ENCODE measurements at regions not wholly inside any gene's neighbourhood (a gene's known extent, or its start where the extent isn't known, plus 50 kb on each side); places are given as distances from the start of the nearest gene placed in this dataset.

DNA sequence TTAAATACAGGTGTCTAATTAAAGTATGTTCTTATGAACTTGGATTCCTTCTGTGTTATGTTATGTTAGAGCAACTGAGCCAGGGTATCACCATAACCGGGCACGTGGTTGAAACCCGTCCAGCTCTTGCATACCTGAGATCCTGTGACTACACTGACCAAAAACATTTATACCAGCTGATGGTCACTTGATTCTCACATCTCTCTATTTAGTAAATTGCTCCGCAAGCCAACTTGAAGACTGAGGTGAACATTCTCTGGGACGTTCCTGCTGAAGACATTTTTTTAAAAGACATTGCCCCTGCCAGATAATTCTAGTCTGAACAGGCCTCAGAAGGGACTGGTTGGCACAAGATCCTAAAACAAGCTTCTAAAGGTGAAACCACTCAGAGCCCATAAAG lies 550.0 kb upstream of the DIPK2B start:
- intact Hi-C loops (cut with micrococcal nuclease) = no loop called here
- peaks cover 25% of the 10 kb centered on the region for H3K36me3 Mint-ChIP-seq (ENCODE audit: low read depth)
- no peak for DNase-seq
- H3K27me3 Mint-ChIP-seq (ENCODE audit: low read depth) = no peaks in the 10 kb centered on the region
- no peak overlapping the region for H3K4me3 Mint-ChIP-seq
- CTCF ChIA-PET = no interaction called here
- no peaks in the 10 kb centered on the region for H3K9me3 Mint-ChIP-seq
- H3K4me1 Mint-ChIP-seq (ENCODE audit: low read depth) = peaks cover 14% of the 10 kb centered on the region
- no peak overlapping the region for H3K27ac Mint-ChIP-seq

DNA sequence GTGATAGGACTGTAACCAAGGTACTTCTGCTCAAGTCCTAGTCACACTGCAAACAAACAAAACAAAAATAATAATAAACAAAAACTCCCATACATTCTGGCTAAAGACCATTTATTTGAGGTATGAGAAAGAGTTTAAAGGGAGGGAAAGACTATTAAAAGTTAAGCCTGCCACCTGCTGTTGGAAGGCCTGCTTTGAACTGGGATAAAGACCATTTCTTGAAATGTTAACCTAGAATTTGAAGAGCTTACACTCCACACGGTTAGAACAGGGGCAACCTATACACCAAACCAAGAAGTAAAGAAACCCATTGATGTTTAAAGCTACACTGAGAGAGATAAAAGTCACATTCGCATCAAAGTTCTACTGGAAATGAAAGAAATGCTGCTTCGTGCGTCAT lies 548.7 kb upstream of the DIPK2B start:
- Mint-ChIP-seq H3K27ac (peak overlapping the region; percentile 72), H3K4me1 (ENCODE audit: low read depth) (peaks cover 10% of the 10 kb centered on the region), H3K4me3 (no peak overlapping the region), H3K27me3 (ENCODE audit: low read depth) (no peaks in the 10 kb centered on the region), H3K9me3 (no peaks in the 10 kb centered on the region), H3K36me3 (ENCODE audit: low read depth) (peaks cover 31% of the 10 kb centered on the region)
- peak; percentile 17 for DNase-seq
- CTCF ChIA-PET = no interaction called here
- intact Hi-C loops (cut with micrococcal nuclease) = loop anchor here (2.0 kb wide), 2 partner anchors 235 to 427 kb away; no protein-coding TSS in a partner anchor

DNA sequence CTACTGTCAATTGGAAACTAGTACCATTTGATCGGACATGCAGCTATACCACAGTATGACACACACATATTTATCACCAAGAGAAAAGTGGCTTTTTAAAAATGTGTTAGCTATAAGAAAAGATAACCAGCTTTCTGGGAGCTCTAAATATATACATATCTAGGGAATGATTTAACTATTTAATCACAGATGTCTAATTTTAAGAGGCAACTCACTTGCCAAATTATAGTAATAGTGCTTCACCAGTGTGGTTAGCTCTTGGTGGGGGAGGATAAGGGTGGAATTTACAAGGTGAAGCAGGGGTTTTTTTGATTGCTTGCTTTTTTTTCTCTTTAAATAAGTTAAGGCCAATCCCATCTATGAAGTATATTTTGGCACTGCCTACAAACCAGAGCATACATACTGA lies 547.7 kb upstream of the DIPK2B start:
- no peaks in the 10 kb centered on the region for H3K27me3 Mint-ChIP-seq (ENCODE audit: low read depth)
- peaks cover 31% of the 10 kb centered on the region for H3K36me3 Mint-ChIP-seq (ENCODE audit: low read depth)
- no peak overlapping the region for H3K4me3 Mint-ChIP-seq
- CTCF ChIA-PET = interaction anchor here (0.6 to 1.1 kb wide), 4 partner anchors 39 to 101 kb away, joined by 3 read pairs; no protein-coding TSS in a partner anchor
- intact Hi-C loops (cut with micrococcal nuclease) = loop anchor here (2.0 kb wide), 2 partner anchors 234 to 426 kb away; no protein-coding TSS in a partner anchor
- no peak overlapping the region for H3K27ac Mint-ChIP-seq
- H3K4me1 Mint-ChIP-seq (ENCODE audit: low read depth) = peaks cover 10% of the 10 kb centered on the region
- H3K9me3 Mint-ChIP-seq = no peaks in the 10 kb centered on the region
- DNase-seq = no peak

DNA sequence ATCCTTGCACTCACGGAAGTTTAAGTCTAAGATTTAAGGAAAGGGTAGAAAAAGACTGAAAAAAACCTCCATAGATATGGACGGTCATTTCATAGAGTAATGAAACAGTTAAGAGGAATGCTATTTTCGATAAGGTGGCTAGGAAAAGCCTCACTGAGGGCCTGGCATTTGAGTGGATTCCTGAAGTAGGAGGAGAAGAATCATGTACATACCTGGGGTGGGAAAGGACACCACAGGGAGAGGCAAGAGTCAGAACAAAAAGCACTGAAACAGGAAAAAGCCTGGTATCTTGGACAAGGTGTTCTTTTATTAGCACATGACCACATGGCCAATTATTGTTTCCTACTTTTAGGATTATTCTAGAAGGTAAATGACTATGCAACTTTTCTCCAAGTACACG lies 547.2 kb upstream of the DIPK2B start:
- Mint-ChIP-seq H3K4me3 (no peak overlapping the region), H3K27me3 (ENCODE audit: low read depth) (no peaks in the 10 kb centered on the region), H3K36me3 (ENCODE audit: low read depth) (peaks cover 31% of the 10 kb centered on the region), H3K27ac (no peak overlapping the region), H3K9me3 (no peaks in the 10 kb centered on the region), H3K4me1 (ENCODE audit: low read depth) (peaks cover 10% of the 10 kb centered on the region)
- no peak for DNase-seq
- intact Hi-C loops (cut with micrococcal nuclease) = loop anchor here (2.0 kb wide), 2 partner anchors 233 to 425 kb away; no protein-coding TSS in a partner anchor
- CTCF ChIA-PET = interaction anchor here (0.6 to 1.1 kb wide), 4 partner anchors 39 to 101 kb away, joined by 3 read pairs; no protein-coding TSS in a partner anchor

DNA sequence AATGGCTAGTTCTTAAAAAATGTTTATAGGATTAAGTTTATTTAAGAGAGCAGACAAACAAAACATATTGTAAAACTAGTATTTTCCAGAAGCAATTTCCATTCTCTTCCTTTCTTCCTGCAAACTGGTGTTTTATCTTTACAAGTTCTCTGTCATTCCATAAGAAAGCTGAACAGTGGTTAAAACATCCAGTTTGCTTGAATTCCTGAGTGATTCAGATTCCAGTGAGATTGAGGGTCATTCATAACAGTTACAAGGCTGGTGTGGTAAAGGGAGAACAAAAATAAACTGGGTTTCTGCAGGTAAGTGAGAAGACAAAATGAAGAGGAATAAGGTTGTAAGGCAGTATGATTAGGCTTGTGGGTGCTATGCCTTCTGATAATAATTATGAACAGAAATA lies 544.8 kb upstream of the DIPK2B start:
- no peak overlapping the region for H3K27ac Mint-ChIP-seq
- no peak for DNase-seq
- CTCF ChIA-PET = no interaction called here
- H3K36me3 Mint-ChIP-seq (ENCODE audit: low read depth) = peaks cover 23% of the 10 kb centered on the region
- H3K27me3 Mint-ChIP-seq (ENCODE audit: low read depth) = no peaks in the 10 kb centered on the region
- intact Hi-C loops (cut with micrococcal nuclease) = no loop called here
- H3K4me3 Mint-ChIP-seq = no peak overlapping the region
- H3K4me1 Mint-ChIP-seq (ENCODE audit: low read depth) = peaks cover 10% of the 10 kb centered on the region
- no peaks in the 10 kb centered on the region for H3K9me3 Mint-ChIP-seq

DNA sequence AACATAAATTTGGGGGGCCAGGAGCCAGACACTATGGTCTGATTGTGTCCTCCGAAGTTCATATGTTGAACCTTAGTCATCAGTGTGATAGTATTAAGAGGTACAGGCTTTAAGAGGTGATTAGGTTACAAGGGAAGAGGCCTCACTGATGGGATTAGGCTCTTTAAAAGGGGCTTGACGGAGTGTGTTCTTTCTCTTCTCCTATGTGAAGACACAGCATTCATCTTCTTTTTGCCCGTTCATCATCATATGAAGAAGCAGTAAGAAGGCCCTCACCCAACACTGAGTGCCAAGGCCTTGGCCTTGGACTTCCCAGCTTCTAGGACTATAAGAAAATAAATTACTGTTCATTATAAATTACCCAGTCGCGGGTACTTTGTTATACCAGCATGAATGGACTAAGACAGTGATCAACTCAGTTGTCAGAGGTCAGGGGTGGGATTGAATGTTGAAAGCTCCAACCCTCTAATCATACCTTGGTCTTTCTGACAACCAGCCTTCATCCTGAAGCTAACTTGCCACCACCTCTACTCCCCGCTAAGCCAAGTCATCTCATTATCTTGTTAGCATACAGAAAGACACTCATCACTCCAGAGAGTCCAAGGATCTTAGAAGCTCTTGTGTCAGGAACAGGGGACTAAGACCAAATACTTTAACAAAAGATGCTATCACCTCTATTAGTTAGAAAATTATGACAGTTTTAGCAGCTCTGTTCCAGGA lies 543.4 kb upstream of the DIPK2B start:
- intact Hi-C loops (cut with micrococcal nuclease) = no loop called here
- no peak overlapping the region for H3K4me3 Mint-ChIP-seq
- CTCF ChIA-PET = no interaction called here

DNA sequence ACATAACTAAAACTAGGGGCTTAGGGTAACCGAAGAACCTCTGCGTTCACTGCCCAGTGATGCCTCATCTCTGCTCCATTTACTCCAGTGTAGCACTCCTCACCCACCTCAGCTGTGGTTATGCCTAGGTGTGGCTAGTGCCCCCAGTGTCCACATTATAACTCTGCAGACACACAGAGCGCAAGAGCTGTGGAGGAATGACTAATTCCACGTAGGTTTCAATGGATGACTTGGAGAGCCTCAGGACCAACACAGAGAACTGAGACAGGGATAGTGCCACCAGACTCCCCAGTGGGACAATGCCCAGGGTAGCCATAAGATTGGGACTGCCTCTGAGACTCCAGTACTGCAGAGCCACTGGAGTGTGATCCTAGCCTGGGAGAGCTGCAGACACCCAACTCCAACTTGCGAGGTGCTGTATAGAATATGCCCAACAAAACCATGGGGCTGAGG lies 542.4 kb upstream of the DIPK2B start:
- DNase-seq = no peak
- H3K36me3 Mint-ChIP-seq (ENCODE audit: low read depth) = peaks cover 21% of the 10 kb centered on the region
- H3K4me3 Mint-ChIP-seq = no peak overlapping the region
- no peaks in the 10 kb centered on the region for H3K27me3 Mint-ChIP-seq (ENCODE audit: low read depth)
- H3K9me3 Mint-ChIP-seq = no peaks in the 10 kb centered on the region
- intact Hi-C loops (cut with micrococcal nuclease) = no loop called here
- peaks cover 4% of the 10 kb centered on the region for H3K4me1 Mint-ChIP-seq (ENCODE audit: low read depth)
- no peak overlapping the region for H3K27ac Mint-ChIP-seq
- CTCF ChIA-PET = no interaction called here

More for the DNA sequence above, 543.4 kb upstream of the DIPK2B start:
- no peak for DNase-seq
- Mint-ChIP-seq H3K9me3 (no peaks in the 10 kb centered on the region), H3K36me3 (ENCODE audit: low read depth) (peaks cover 21% of the 10 kb centered on the region), H3K27me3 (ENCODE audit: low read depth) (no peaks in the 10 kb centered on the region), H3K27ac (peak overlapping the region; percentile 12), H3K4me1 (ENCODE audit: low read depth) (peaks cover 10% of the 10 kb centered on the region)

DNA sequence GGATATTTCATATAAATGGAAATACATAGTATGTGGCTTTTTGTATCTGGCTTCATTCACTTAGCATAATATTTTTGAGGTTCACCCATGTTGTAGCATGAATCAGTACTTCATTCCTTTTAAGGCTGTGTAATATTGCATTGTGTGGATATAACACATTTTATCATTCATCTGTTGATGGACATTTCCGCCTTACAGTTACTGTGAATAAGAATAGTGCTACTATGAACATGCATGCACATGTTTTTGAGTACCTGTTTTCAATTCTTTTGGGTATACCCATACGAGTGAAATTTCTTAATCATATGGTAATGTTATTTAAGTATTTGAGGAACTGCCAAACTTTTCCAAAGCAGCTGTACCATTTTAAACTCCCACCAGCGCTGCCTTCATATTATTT lies 539.6 kb upstream of the DIPK2B start:
- intact Hi-C loops (cut with micrococcal nuclease) = no loop called here
- H3K4me1 Mint-ChIP-seq (ENCODE audit: low read depth) = no peaks in the 10 kb centered on the region
- DNase-seq = no peak
- H3K27me3 Mint-ChIP-seq (ENCODE audit: low read depth) = no peaks in the 10 kb centered on the region
- no peak overlapping the region for H3K27ac Mint-ChIP-seq
- H3K4me3 Mint-ChIP-seq = no peak overlapping the region
- no peaks in the 10 kb centered on the region for H3K9me3 Mint-ChIP-seq
- CTCF ChIA-PET = no interaction called here
- H3K36me3 Mint-ChIP-seq (ENCODE audit: low read depth) = peaks cover 3% of the 10 kb centered on the region

DNA sequence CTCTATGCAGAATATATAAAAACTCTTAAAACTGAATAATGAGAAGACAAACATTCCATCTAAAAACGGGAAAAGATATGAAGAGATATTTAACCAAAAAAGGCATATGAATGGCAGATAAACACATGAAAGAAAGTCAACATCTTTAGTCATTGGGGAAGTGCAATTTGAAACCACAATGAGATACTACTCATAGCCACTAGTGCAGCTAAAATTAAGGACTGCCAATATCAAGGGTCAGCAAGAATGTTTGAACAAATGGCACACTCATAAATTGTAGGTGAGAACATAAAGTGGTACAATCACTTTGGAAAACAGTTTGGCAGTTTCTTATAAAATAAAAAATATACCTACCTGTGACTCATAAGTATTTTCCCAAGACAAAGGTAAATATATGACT lies 534.9 kb upstream of the DIPK2B start:
- H3K27ac Mint-ChIP-seq = no peak overlapping the region
- H3K4me3 Mint-ChIP-seq = no peak overlapping the region
- peaks cover 2% of the 10 kb centered on the region for H3K9me3 Mint-ChIP-seq
- no peaks in the 10 kb centered on the region for H3K4me1 Mint-ChIP-seq (ENCODE audit: low read depth)
- CTCF ChIA-PET = no interaction called here
- H3K27me3 Mint-ChIP-seq (ENCODE audit: low read depth) = no peaks in the 10 kb centered on the region
- no peak for DNase-seq
- intact Hi-C loops (cut with micrococcal nuclease) = no loop called here
- no peaks in the 10 kb centered on the region for H3K36me3 Mint-ChIP-seq (ENCODE audit: low read depth)

DNA sequence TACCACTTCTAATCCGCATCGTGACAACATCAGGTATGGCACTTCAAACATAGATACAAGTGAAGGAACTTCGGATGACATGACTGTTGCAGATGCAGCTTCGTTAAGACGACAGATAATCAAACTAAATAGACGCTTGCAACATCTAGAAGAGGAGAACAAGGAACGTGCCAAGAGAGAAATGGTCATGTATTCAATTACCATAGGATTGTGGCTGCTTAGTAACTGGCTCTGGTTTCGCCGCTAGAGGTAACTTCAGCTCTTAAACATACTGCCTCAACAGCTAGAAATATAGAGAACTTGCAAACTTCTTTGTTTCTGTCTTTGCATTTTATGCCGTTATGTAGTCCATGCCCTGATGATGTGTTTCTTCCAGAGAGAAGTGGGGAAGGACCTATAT lies 530.8 kb upstream of the DIPK2B start:
- CTCF ChIA-PET = no interaction called here
- no peak overlapping the region for H3K4me3 Mint-ChIP-seq
- no peak overlapping the region for H3K27ac Mint-ChIP-seq
- H3K9me3 Mint-ChIP-seq = peaks cover 2% of the 10 kb centered on the region
- no peaks in the 10 kb centered on the region for H3K36me3 Mint-ChIP-seq (ENCODE audit: low read depth)
- intact Hi-C loops (cut with micrococcal nuclease) = no loop called here
- H3K27me3 Mint-ChIP-seq (ENCODE audit: low read depth) = no peaks in the 10 kb centered on the region
- no peaks in the 10 kb centered on the region for H3K4me1 Mint-ChIP-seq (ENCODE audit: low read depth)
- DNase-seq = no peak

DNA sequence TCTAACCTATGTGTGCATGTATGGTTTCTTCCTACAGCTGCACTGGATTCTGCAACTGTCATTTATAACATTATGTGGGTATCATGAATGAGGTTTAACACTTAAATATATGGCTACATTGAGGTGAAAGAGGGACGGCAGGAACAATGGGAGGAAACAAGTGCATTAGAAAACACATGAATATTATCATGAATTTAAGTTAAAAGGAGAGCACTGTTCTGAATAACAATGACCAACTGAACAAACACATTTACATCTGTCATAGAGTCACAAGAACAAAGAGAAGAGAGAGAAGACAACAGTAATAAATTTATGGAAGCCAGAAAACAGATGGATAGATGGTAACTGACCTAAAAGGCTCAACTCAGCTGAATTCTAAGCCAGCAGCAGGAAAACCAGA lies 527.1 kb upstream of the DIPK2B start:
- no peak overlapping the region for H3K27ac Mint-ChIP-seq
- H3K9me3 Mint-ChIP-seq = no peaks in the 10 kb centered on the region
- H3K27me3 Mint-ChIP-seq (ENCODE audit: low read depth) = no peaks in the 10 kb centered on the region
- CTCF ChIA-PET = no interaction called here
- intact Hi-C loops (cut with micrococcal nuclease) = no loop called here
- H3K4me1 Mint-ChIP-seq (ENCODE audit: low read depth) = no peaks in the 10 kb centered on the region
- H3K4me3 Mint-ChIP-seq = no peak overlapping the region
- no peak for DNase-seq
- H3K36me3 Mint-ChIP-seq (ENCODE audit: low read depth) = no peaks in the 10 kb centered on the region

DNA sequence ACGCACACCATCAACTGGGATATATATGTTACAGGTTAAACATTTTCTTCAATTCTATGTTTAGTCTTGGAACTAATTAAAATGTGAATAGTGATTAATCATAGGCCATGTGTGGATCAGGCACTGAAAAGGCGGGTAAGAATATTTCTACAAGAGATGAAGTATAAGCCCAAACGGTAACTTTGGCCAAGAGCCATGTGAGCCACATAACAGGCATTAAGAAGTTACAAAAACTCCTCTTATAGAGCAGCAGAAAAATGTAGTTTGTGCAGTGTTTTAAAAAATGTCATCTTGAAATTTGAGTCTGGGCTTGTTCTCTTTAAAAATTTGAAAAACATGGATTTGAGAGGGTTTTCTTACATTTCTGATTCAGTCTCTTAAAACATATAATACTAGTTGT lies 521.8 kb upstream of the DIPK2B start:
- no peaks in the 10 kb centered on the region for H3K9me3 Mint-ChIP-seq
- no peak overlapping the region for H3K27ac Mint-ChIP-seq
- no peak overlapping the region for H3K4me3 Mint-ChIP-seq
- intact Hi-C loops (cut with micrococcal nuclease) = no loop called here
- no peaks in the 10 kb centered on the region for H3K36me3 Mint-ChIP-seq (ENCODE audit: low read depth)
- H3K4me1 Mint-ChIP-seq (ENCODE audit: low read depth) = peaks cover 17% of the 10 kb centered on the region
- no peaks in the 10 kb centered on the region for H3K27me3 Mint-ChIP-seq (ENCODE audit: low read depth)
- DNase-seq = no peak
- CTCF ChIA-PET = no interaction called here

DNA sequence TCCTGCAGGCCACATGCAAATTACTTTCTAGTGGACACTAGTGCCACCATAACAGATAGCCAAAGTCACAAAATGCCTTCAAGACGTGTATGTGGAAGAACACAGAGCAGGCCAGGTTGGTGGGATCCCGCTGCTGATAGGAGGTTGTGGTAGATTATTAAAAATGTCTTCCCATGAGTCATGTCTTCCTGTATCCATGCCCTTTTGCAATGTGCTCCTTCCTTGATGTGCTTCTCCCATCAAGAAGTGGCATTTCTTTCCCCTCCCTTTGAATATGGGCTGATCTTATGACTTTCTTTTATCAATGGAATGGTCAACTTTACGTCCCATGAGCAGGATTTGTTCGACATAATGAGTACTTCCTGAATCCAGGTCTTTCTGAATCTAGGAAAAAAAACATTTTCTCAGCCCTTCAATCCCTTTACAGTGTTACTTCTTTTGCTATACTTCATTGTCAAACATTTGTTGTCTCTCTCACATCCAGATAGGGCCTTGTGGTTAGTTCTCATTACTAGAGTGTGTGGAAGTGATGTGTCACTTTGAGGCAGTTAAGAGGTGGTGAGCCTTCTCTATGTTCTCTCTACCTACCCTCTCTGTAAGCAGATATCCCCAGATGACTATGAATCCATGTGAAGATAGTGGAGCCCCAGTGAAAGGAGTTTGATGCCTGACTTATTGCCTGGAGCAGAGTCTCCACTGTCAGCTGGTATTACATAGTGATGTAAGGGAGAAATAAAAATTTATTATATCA lies 519.2 kb upstream of the DIPK2B start:
- DNase-seq = no peak
- H3K27ac Mint-ChIP-seq = no peak overlapping the region
- H3K9me3 Mint-ChIP-seq = no peaks in the 10 kb centered on the region
- no peaks in the 10 kb centered on the region for H3K36me3 Mint-ChIP-seq (ENCODE audit: low read depth)
- no peak overlapping the region for H3K4me3 Mint-ChIP-seq
- peaks cover 34% of the 10 kb centered on the region for H3K4me1 Mint-ChIP-seq (ENCODE audit: low read depth)
- intact Hi-C loops (cut with micrococcal nuclease) = loop anchor here (10.0 kb wide), 2 partner anchors 205 to 275 kb away; no protein-coding TSS in a partner anchor
- no peaks in the 10 kb centered on the region for H3K27me3 Mint-ChIP-seq (ENCODE audit: low read depth)
- CTCF ChIA-PET = no interaction called here

Measured in activated naive CD4-positive, alpha-beta T cell treated with anti-CD3 and anti-CD28 coated beads for 36 hours (primary cell).